Upper lobe of left lung (tissue), 6 donors: ENCODE measurements at regions not wholly inside any gene's neighbourhood (a gene's known extent, or its start where the extent isn't known, plus 50 kb on each side); places are given as distances from the start of the nearest gene placed in this dataset.

Experiments
- ATAC-seq, 2 donors: fragments of 200-7000 bp; cut with Tn5 transposase; one replicate each; pipeline ENCODE4 v1.9.1; 2022; ENCODE audit warnings: mild to moderate bottlenecking in 2 of 2, moderate library complexity in 2 of 2; ENCODE audit not compliant: low FRiP score in 2 of 2
- DNase-seq, 2 donors: peaks; one replicate each; pipeline ENCODE4 v3.0.0-alpha.2; 2019 to 2020
- H3K27ac ChIP-seq, 4 donors: fragments of 200-600 bp; sonication (generic); one replicate each; pipeline ENCODE4 v1.5.1; 2016 to 2019
- H3K27me3 ChIP-seq, 4 donors: fragments of 200-600 bp; sonication (generic); one replicate each; pipeline ENCODE4 v1.5.1; 2017 to 2019
- H3K36me3 ChIP-seq, 4 donors: fragments of 200-600 bp; sonication (generic); one replicate each; pipeline ENCODE4 v1.5.1; 2016 to 2019
- H3K4me1 ChIP-seq, 4 donors: fragments of 200-600 bp; sonication (generic); one replicate each; pipeline ENCODE4 v1.5.1; 2018 to 2019
- H3K4me3 ChIP-seq, 4 donors: fragments of 200-600 bp; sonication (generic); one replicate each; pipeline ENCODE4 v1.5.1; 2017 to 2019; ENCODE audit warnings: mild to moderate bottlenecking in 2 of 4, moderate library complexity in 1 of 4
- H3K9me3 ChIP-seq, 4 donors: fragments of 200-600 bp; sonication (generic); one replicate each; pipeline ENCODE4 v1.5.1; 2018 to 2019
- CTCF ChIP-seq, 6 experiments: fragments of 450-650 bp in 4 of 6; fragments of 200-600 bp in 2 of 6; sonication (generic) in 2 of 6; IDR thresholded peaks; one replicate each; pipeline ENCODE4 v1.5.1; 2016 to 2019; ENCODE audit warnings: antibody characterized with exemption in 6 of 6
- EP300 ChIP-seq, 4 donors: sonication (generic); formaldehyde crosslinking; IDR thresholded peaks; one replicate each; pipeline ENCODE4 v1.5.1; 2017; ENCODE audit warnings: antibody characterized with exemption in 4 of 4, control low read depth in 2 of 4
- POLR2A ChIP-seq, 4 donors: fragments of 450-650 bp; IDR thresholded peaks; one replicate each; pipeline ENCODE4 v1.5.1; 2016 to 2017; ENCODE audit warnings: antibody characterized with exemption in 4 of 4, mild to moderate bottlenecking in 2 of 4
- POLR2AphosphoS5 ChIP-seq, 2 donors: sonication (generic); formaldehyde crosslinking; IDR thresholded peaks; one replicate each; pipeline ENCODE4 v1.5.1; 2017; ENCODE audit warnings: antibody characterized with exemption in 2 of 2
- WGBS, 2 donors: methylation state at CpG; one replicate each; pipeline ENCODE4 v1.1.5; 2017 to 2018; 5-methylcytosine and 5-hydroxymethylcytosine counted together
- donor health status: DM: no; HTN: no; CAD: no; lungs with moderate emphysema.
- donor health status: DM: no; HTN: yes; CAD: no; lungs with severe emphysema.

DNA sequence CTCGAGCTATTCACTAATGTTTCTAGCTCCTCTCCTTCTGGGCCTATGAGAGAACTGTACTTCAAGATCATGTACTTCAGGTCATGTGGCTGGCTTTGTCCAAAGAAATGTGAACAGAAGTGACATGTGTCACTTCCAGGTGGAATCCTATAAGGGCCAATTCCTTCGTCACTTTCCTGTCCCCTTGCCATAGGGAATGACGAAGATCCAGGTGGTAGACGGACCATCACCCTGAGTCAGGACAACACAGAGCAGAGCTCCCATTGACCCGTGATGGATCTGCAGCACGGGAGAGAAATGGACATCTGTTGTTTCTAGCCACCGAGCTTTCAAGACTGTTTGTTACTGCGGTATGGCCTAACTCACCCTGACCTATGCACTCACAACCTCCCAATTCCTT is 157.0 kb downstream of the DRD1 start:
- ATAC-seq (no peak), DNase-seq (no peak)
- H3K4me3 ChIP-seq: no peak overlapping the region
- H3K27me3 ChIP-seq: no peaks in the 10 kb centered on the region
- WGBS, 2 donors: 87 to 90% methylated on average over 8 of the region's 8 CpGs
- TF ChIP-seq POLR2A (IDR thresholded peaks at IDR 0.05) (no peak), EP300 (IDR thresholded peaks at IDR 0.05) (no peak), CTCF (IDR thresholded peaks at IDR 0.05) (no peak), POLR2AphosphoS5 (IDR thresholded peaks at IDR 0.05) (no peak)
- H3K9me3 ChIP-seq: no peaks in the 10 kb centered on the region
- H3K27ac ChIP-seq: no peak overlapping the region
- no peaks in the 10 kb centered on the region for H3K4me1 ChIP-seq
- H3K36me3 ChIP-seq: no peaks in the 10 kb centered on the region

DNA sequence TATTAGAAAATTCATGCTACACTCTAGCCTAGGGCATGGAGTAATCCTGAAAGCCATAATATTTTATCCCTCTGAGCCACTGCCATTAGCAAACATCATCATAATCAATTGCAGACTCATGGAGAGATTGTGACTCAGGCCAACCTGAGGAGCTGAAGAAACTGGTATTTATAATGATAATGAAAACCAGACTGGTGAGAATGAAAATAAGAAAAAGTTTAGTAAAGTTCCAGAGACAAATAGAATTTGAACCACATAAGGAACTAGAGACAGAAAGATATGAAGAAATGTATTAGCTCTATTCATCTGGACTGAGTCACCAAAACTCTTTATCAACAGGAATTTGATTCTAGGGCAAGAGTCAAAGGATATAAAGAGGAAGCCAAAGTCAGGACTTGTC is 158.7 kb downstream of the DRD1 start:
- no peak for DNase-seq
- Histone ChIP-seq H3K27ac (no peak overlapping the region), H3K36me3 (no peaks in the 10 kb centered on the region), H3K4me3 (no peak overlapping the region), H3K4me1 (no peaks in the 10 kb centered on the region), H3K27me3 (no peaks in the 10 kb centered on the region), H3K9me3 (no peaks in the 10 kb centered on the region)
- no peak for ATAC-seq
- no peak for TF ChIP-seq POLR2A (IDR thresholded peaks at IDR 0.05)
- no peak for TF ChIP-seq POLR2AphosphoS5 (IDR thresholded peaks at IDR 0.05)
- no peak for TF ChIP-seq CTCF (IDR thresholded peaks at IDR 0.05)
- no peak for TF ChIP-seq EP300 (IDR thresholded peaks at IDR 0.05)

GRCh38 chr5:175284806-175285205 is 159.2 kb downstream of the DRD1 start:
- no peaks in the 10 kb centered on the region for H3K27me3 ChIP-seq
- H3K27ac ChIP-seq: no peak overlapping the region
- 68 to 78% methylated on average over 2 of the region's 2 CpGs for WGBS, 2 donors

GRCh38 chr5:175282611-175283225 is 161.3 kb downstream of the DRD1 start:
- Histone ChIP-seq H3K27ac (no peak overlapping the region), H3K4me3 (no peak overlapping the region), H3K9me3 (no peaks in the 10 kb centered on the region), H3K36me3 (no peaks in the 10 kb centered on the region), H3K27me3 (no peaks in the 10 kb centered on the region), H3K4me1 (no peaks in the 10 kb centered on the region)
- ATAC-seq (no peak), DNase-seq (no peak)
- 25 to 32% methylated on average over 1 of the region's 1 CpG for WGBS, 2 donors
- TF ChIP-seq CTCF (IDR thresholded peaks at IDR 0.05) (no peak), POLR2AphosphoS5 (IDR thresholded peaks at IDR 0.05) (no peak), POLR2A (IDR thresholded peaks at IDR 0.05) (no peak), EP300 (IDR thresholded peaks at IDR 0.05) (no peak)

More at GRCh38 chr5:175284806-175285205, 159.2 kb downstream of the DRD1 start:
- Histone ChIP-seq H3K4me1 (no peaks in the 10 kb centered on the region), H3K36me3 (no peaks in the 10 kb centered on the region), H3K9me3 (no peaks in the 10 kb centered on the region), H3K4me3 (no peak overlapping the region)
- no peak for DNase-seq
- ATAC-seq: no peak
- no peak for TF ChIP-seq POLR2AphosphoS5 (IDR thresholded peaks at IDR 0.05)
- no peak for TF ChIP-seq EP300 (IDR thresholded peaks at IDR 0.05)
- TF ChIP-seq CTCF (IDR thresholded peaks at IDR 0.05): no peak

GRCh38 chr5:175281714-175282113 is 162.3 kb downstream of the DRD1 start:
- no peaks in the 10 kb centered on the region for H3K4me1 ChIP-seq
- ATAC-seq (no peak), DNase-seq (no peak)
- no peaks in the 10 kb centered on the region for H3K36me3 ChIP-seq
- 68 to 74% methylated on average over 2 of the region's 2 CpGs for WGBS, 2 donors
- no peak overlapping the region for H3K27ac ChIP-seq
- H3K27me3 ChIP-seq: no peaks in the 10 kb centered on the region
- H3K9me3 ChIP-seq: no peaks in the 10 kb centered on the region
- no peak overlapping the region for H3K4me3 ChIP-seq
- TF ChIP-seq POLR2AphosphoS5 (IDR thresholded peaks at IDR 0.05): no peak
- no peak for TF ChIP-seq POLR2A (IDR thresholded peaks at IDR 0.05)
- TF ChIP-seq CTCF (IDR thresholded peaks at IDR 0.05): no peak
